GM21447 (cell line): ENCODE measurements at regions not wholly inside any gene's neighbourhood (a gene's known extent, or its start where the extent isn't known, plus 50 kb on each side); places are given as distances from the start of the nearest gene placed in this dataset.
"Not testable (repeated sequence)": the region's sequence is repeated elsewhere in the genome, so short reads cannot be mapped to it uniquely, and the experiment has no call there.

ENCODE experiments used
- ATAC-seq: cut with Tn5 transposase; IDR thresholded peaks from one replicate; pipeline ENCODE4 v1.9.1; 2021; ENCODE audit not compliant: unreplicated experiment

DNA sequence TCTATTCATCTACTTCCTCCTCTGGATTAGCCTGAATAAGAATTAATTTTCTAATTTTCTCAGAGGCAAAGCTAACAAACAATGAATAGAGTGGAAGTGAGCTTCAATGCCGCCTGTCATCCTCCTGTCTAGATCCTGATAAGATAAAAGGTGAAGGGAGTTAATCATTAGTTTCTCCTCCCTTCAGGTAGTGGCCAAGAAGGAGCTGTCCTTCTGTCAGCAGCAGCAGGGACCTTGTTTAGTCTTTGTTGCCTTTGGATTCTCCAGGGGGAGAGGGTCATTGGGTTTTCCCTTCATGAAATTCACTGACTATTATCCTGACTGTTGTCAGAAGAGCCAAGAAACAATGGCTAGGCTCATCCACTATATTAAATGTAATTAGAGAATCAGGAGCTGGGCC lies 420.2 kb upstream of the GOT2 start:
- ATAC-seq, result no peak

- ATAC-seq, result no peak
Measured at GRCh38 chr16:59148769-59149155, 414.6 kb upstream of the GOT2 start.

DNA sequence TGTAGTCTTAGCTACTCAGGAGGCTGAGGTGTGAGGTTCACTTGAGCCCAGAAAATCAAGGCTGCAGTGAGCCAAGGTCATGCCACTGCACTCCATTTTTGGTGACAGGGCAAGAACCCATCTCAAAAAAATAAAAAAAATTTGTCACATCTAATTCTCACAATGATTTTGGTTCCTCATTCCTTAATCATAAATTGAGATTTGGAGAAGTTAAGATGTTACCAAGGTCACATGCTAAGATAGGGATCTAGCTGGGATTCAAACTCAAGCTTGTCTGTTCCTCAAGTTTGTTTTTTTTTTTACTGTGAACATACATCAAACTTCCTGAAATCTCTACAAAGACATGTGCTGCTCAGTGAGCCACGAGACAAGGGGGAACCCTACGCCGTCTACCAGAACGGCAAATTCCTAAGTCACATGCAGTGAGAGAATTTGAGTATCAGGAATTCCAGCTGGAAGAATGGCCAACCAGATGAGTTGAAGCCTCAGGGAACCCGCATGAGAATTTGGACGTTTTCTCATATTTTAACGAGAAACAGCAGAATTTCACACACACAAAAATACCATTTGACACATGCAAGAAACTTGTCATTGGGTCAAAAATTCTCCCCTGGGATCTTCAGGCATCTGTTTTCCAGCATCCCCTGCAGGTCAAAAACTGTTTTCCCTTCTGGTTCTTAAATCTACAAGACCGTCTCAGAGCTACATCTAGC lies 414.1 kb upstream of the GOT2 start:
- ATAC-seq, result no peak

DNA sequence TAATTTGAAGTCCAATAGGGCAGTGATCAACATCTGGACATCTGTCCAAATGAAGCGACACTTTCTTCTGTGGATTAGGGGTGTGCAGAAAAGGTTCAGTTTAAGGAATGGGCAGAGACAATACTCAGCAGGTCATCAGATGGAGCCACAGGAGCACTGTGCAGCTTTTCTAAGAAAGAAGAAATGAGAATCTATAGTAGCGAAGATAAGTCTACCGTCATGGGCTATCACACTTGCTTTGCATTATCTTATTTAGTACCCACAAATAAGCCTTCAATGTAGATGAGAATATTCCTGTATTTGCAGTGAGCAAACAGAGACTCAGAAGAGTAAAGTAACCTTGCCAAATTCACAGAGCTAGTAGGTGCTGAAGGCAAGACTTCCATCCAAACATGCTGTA lies 412.0 kb upstream of the GOT2 start:
- ATAC-seq, result no peak

DNA sequence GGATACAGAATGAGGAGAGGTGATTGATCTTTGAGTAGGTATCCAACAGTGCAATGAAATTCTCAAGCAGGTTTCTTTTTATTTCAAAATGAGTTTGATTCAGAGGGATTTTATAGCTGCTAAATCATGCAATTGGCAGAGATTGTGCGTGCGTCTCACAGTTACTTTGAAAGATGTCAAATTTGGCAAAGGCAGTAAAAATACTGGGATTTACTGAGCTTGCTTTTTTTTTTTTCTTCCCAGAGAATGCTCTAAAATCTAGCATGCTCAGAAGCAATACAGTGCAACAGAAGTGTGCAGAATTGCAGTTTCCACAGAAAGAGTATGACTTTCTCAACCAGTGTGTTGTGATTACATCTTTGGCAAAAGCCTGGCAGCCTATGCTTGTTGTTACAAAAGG lies 410.7 kb upstream of the GOT2 start:
- ATAC-seq, result no peak

- no peak for ATAC-seq
Measured at GRCh38 chr16:59144326-59144725, 410.2 kb upstream of the GOT2 start.

DNA sequence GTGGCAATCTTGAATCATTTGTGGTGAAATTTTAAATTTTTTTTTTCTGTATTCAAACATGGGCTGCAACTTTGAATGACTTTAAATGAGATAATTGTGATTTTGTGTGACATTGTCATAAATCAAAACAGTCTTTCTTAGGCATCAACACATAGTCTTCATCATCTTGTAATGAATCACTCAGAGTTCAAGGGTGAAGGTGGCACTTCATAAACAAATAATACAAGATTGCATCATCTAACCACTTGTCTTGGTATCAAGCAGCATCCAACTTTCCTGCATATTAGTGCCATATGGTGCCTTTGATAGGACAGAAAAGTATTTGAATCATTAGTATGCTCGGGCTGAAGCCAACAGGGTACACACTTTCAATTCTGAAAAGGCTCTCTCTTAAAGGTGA lies 392.4 kb upstream of the GOT2 start:
- ATAC-seq, result no peak

DNA sequence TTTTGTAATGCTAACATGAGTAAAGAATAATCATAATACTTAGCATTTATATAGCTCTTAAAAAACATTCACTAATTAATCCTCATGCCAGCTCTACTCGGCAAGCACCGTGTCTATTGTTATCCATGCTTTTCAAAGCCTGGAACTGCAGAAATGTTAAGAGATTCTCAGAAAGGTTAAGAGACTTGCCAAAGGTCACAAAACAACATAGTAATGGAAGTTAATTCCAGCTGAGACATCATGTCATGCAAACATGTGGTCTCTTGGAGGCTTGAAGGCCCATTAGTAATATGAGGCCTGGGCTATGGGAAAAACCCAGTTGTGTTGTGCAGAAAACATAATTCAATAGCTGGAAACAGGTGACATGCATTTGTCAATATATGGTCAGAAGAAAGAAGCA lies 389.9 kb upstream of the GOT2 start:
- ATAC-seq, result no peak

GRCh38 chr16:59123479-59123878 lies 389.4 kb upstream of the GOT2 start:
- ATAC-seq, result no peak

- ATAC-seq, result no peak
Measured at GRCh38 chr16:59122262-59122537, 388.1 kb upstream of the GOT2 start.

DNA sequence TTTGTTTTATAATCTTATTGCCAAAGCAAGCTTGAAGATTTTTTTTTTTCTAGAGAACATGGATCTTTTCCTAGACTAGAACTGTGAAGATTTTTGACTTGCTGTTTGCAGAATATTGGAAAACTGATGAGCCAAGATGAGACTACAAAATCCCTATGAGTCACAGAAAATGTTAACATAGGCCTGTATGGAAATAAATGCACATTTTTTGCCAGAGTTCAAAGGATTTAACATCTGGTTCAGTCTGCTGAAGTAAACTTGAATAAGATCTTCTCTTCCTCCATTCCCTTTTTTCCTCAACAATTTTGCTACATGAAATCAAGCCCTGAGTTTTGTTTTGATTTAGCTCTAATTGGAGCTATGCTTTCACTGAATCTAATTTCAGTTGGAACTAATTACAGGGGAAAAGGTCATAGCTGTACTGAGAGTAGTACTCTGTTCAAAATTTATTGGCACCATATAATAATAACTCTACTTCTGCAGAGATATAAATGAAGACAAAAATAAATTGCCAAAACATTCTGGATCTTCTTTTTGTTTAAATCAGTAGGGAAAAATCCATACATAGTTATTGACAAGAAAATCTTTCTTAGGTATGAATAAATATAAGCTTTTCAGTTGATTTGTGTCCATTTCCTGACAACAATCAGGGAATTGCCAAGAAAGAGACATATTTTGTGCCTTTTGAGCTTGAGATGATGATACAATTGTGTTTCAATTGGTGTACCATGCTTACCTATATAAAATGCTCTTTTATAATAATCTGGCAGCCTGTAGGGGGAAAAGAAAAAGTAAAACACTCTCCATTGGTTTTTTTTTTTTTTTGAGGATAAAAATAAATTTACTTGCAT lies 387.5 kb upstream of the GOT2 start:
- ATAC-seq, result no peak

- ATAC-seq, result no peak
Measured at GRCh38 chr16:59116744-59117143, 382.6 kb upstream of the GOT2 start.

DNA sequence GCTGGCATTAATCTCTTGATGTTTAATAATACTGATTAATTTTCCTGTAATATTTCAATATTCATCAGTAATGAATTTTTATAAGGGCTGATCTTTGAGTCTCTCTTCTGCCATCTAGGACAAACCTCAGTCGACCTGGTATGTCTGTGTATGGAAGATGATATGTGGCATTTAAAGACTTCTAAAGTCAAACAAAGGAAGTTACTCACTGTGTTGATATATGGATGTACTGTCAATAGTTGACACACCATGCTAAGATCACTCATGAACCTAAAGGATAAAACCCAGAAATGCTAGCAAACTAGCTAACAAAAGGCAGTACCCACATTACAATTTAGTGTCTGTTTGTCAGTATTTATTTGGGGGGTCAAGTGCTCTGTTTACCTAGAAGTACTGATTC lies 380.7 kb upstream of the GOT2 start:
- ATAC-seq, result no peak

DNA sequence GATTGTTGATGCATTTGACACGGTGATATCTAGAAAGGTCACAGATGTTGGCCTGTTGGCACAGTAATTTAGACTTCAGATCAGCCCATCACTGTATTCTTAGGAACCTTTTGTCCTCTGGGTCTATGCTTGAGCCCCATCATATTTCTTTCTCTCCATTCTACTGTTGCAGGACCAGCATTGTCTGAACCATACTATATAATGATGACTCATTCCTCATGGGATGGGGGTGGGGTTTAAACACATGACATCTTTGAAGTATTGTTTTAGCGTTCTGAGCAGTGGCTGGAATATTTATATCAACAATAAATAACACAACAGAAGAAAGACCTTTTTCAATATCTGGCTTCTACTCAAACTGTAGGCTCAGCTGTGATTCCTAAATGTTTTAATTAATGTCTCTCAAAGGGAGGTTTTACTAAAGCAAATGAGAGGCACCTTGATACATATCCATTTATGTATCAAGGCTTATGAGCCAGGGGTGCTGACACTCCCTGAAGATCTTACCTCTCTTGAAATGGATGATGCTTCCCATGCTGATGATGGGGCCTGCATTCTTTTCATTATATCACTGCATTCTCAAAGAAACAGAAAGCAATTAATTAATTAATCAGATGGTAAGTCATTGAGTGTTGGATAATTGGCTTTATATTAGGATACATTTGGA lies 379.0 kb upstream of the GOT2 start:
- ATAC-seq, result no peak

GRCh38 chr16:59111280-59111679 lies 377.2 kb upstream of the GOT2 start:
- no peak for ATAC-seq

- ATAC-seq, result no peak
Measured at GRCh38 chr16:59108374-59108773, 374.3 kb upstream of the GOT2 start.

GRCh38 chr16:59096682-59097081 lies 362.6 kb upstream of the GOT2 start:
- not testable (repeated sequence) for ATAC-seq

DNA sequence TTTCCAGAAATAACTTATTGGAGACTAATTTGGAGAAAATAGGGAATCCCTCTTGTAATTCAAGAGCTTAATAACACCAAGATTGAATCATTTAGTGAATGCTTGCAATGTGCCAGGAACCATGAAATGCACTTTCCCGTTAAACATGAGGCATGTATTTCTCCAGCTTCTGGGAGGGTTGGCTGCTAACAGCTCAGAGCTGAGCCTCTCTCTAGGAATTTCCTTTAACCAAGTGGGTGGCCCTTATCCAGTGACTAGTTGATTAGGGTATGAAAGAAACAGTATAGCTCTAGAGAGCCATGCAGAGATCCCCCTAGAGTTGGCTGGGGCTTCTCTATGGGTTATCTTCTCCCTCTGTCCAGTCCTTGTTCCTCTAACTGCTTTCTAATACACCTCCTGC lies 356.4 kb upstream of the GOT2 start:
- no peak for ATAC-seq

GRCh38 chr16:59088431-59088830 lies 354.3 kb upstream of the GOT2 start:
- ATAC-seq, result no peak

- ATAC-seq, result no peak
Measured at GRCh38 chr16:59087641-59088040, 353.5 kb upstream of the GOT2 start.

- ATAC-seq, result no peak
Measured at GRCh38 chr16:59067205-59067604, 333.1 kb upstream of the GOT2 start.

DNA sequence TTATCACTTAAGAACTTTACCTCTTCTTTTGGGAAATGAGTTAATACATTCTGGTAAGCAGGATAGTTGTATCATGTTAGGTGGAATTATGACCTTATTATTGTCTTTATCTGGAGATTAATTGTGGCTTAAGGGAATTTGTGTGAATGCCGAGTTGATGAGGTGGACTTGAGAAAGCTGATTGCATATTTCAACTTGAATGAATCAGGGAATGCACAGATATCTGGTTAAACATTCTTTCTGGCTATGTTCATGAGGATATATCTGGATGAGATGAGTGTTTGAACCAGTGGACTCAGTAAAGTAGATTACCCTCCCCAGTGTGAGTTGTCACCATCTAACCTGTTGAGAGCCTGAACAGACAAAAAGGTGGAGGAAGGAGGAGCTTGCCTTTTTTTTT lies 326.1 kb upstream of the GOT2 start:
- ATAC-seq, result no peak
